Transverse colon (tissue), 4 donors: ENCODE measurements at regions not wholly inside any gene's neighbourhood (a gene's known extent, or its start where the extent isn't known, plus 50 kb on each side); places are given as distances from the start of the nearest gene placed in this dataset.
"Not testable (repeated sequence)": the region's sequence is repeated elsewhere in the genome, so short reads cannot be mapped to it uniquely, and the experiment has no call there.

Source experiments
- DNase-seq: peaks from one replicate; pipeline ENCODE4 v3.0.0-alpha.2; 2019
- H3K27ac ChIP-seq, 4 donors: fragments of 200-600 bp; sonication (generic); 2 replicates each; pipeline ENCODE4 v1.5.1; 2016 to 2018; ENCODE audit warnings: inconsistent platforms in 4 of 4
- H3K27me3 ChIP-seq: fragments of 200-600 bp; sonication (generic); 2 replicates; pipeline ENCODE4 v1.5.1; 2017; ENCODE audit warnings: inconsistent platforms
- H3K36me3 ChIP-seq, 4 donors: fragments of 200-600 bp; sonication (generic); 2 replicates each; pipeline ENCODE4 v1.5.1; 2017 to 2019; ENCODE audit warnings: inconsistent platforms in 4 of 4
- H3K4me1 ChIP-seq, 4 donors: fragments of 200-600 bp; sonication (generic); 2 replicates each; pipeline ENCODE4 v1.5.1; 2017 to 2020; ENCODE audit warnings: inconsistent platforms in 4 of 4
- H3K4me3 ChIP-seq, 4 donors: fragments of 200-600 bp; sonication (generic); 1 replicate in 1 of 4; 2 replicates in 3 of 4; pipeline versions ENCODE4 v1.5.1 to v1.6.1; 2017 to 2019; ENCODE audit warnings: inconsistent platforms in 4 of 4
- H3K9me3 ChIP-seq, 2 donors: fragments of 200-600 bp; sonication (generic); 2 replicates each; pipeline ENCODE4 v1.5.1; 2017 to 2019; ENCODE audit warnings: inconsistent platforms in 2 of 2
- EP300 ChIP-seq: sonication (generic); formaldehyde crosslinking; IDR thresholded peaks from one replicate; pipeline ENCODE4 v1.6.1; 2017; ENCODE audit warnings: antibody characterized with exemption, low read depth
- POLR2A ChIP-seq: fragments of 450-650 bp; IDR thresholded peaks from one replicate; pipeline ENCODE4 v1.6.1; 2016; ENCODE audit warnings: antibody characterized with exemption, mild to moderate bottlenecking, moderate library complexity
- POLR2AphosphoS5 ChIP-seq, 3 donors: sonication (generic); formaldehyde crosslinking; IDR thresholded peaks; one replicate each; pipeline ENCODE4 v1.6.1; 2016; ENCODE audit warnings: antibody characterized with exemption in 3 of 3
- WGBS, 2 donors: methylation state at CpG; one replicate each; pipeline ENCODE4 v1.1.5; 2018; ENCODE audit warnings: low coverage in 1 of 2; 5-methylcytosine and 5-hydroxymethylcytosine counted together
- in situ Hi-C, 4 donors: fragments of 200-750 bp; cut with MboI; loops; one replicate each; pipeline versions ENCODE4 v1.15.0 to v1.15.1; 2017; ENCODE audit warnings: low sequenced_read_pairs in 3 of 4, low pct_ligation_motif_present in 1 of 4, low pct_unique_long_range_greater_than_20kb in 1 of 4
- intact Hi-C: fragments of 100-400 bp; cut with DNase I; formaldehyde crosslinking; loops from one replicate; pipeline ENCODE4 v1.15.1; 2023; ENCODE audit warnings: low total_unique reads
- TF ChIP-seq, protein P1 (sequence below), 5 experiments: fragments of 200-600 bp in 3 of 5; fragments of 450-650 bp in 2 of 5; sonication (generic) in 3 of 5; IDR thresholded peaks; 1 replicate in 2 of 5; 2 replicates in 3 of 5; pipeline ENCODE4 v1.5.1; 2016 to 2017; ENCODE audit warnings: antibody characterized with exemption in 5 of 5, inconsistent platforms in 3 of 5, mild to moderate bottlenecking in 2 of 5, moderate library complexity in 1 of 5

DNA sequence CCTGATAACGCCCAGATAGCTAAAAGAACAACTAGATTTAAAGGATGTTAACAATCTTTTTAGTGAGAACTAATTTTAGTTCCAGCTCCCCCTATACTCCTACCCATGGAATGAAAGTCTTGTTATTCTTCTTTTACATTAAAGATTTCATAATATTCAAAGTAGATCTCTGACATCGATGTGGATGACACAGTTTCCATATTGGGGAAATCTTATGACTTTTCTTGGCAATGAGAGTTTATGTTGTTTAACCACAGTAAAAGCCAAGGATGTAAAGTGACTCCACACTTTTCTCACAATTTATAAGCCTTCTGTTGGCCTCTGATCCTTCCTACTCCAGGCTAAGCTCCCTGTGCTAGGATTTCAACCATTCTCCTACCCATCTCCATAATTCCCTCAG is 332.6 kb upstream of the KCNMB2 start:
- WGBS, 2 donors, result 56 to 67% methylated on average over 2 of the region's 2 CpGs
- no peaks in the 10 kb centered on the region for H3K27me3 ChIP-seq
- H3K4me3 ChIP-seq, result no peak overlapping the region
- peaks cover 0 to 17% (median 2%) of the 10 kb centered on the region in 4 donors for H3K4me1 ChIP-seq
- in situ Hi-C loops, result no loop called here
- H3K27ac ChIP-seq, result no peak overlapping the region
- TF ChIP-seq EP300, result no peak
- TF ChIP-seq, protein P1, sequence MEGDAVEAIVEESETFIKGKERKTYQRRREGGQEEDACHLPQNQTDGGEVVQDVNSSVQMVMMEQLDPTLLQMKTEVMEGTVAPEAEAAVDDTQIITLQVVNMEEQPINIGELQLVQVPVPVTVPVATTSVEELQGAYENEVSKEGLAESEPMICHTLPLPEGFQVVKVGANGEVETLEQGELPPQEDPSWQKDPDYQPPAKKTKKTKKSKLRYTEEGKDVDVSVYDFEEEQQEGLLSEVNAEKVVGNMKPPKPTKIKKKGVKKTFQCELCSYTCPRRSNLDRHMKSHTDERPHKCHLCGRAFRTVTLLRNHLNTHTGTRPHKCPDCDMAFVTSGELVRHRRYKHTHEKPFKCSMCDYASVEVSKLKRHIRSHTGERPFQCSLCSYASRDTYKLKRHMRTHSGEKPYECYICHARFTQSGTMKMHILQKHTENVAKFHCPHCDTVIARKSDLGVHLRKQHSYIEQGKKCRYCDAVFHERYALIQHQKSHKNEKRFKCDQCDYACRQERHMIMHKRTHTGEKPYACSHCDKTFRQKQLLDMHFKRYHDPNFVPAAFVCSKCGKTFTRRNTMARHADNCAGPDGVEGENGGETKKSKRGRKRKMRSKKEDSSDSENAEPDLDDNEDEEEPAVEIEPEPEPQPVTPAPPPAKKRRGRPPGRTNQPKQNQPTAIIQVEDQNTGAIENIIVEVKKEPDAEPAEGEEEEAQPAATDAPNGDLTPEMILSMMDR (IDR thresholded peaks at IDR 0.05), result no peak
- intact Hi-C loops, result no loop called here
- no peaks in the 10 kb centered on the region for H3K36me3 ChIP-seq
- no peak for DNase-seq
- no peaks in the 10 kb centered on the region for H3K9me3 ChIP-seq

DNA sequence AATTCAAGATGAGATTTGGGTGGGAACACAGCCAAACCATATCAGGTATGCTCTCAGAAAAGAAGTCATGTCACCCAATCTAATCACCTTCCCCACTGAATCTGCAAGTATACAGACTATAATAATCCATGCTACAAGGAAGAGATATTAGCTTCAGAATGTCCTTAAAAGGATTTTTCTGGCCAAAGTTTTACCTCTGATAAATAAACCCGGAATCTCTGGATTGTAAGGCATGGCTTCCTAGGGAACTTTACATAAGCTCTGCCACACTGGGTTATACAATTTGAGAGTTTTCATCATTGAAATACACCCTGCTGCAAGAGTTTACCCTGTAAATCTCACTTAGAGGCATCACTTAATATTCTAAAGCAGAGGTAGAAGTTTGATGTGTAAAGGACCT is 330.5 kb upstream of the KCNMB2 start:
- Histone ChIP-seq H3K27ac (no peak overlapping the region), H3K4me3 (no peak overlapping the region), H3K4me1 (peaks cover 0 to 17% (median 2%) of the 10 kb centered on the region in 4 donors), H3K36me3 (no peaks in the 10 kb centered on the region), H3K9me3 (no peaks in the 10 kb centered on the region), H3K27me3 (no peaks in the 10 kb centered on the region)
- WGBS, 2 donors, result 80 to 86% methylated on average over 1 of the region's 1 CpG
- intact Hi-C loops, result no loop called here
- in situ Hi-C loops, result no loop called here
- no peak for DNase-seq
- TF ChIP-seq, protein P1 (IDR thresholded peaks at IDR 0.05), result no peak
- TF ChIP-seq POLR2AphosphoS5 (IDR thresholded peaks at IDR 0.05) (no peak), POLR2A (no peak), EP300 (no peak)

DNA sequence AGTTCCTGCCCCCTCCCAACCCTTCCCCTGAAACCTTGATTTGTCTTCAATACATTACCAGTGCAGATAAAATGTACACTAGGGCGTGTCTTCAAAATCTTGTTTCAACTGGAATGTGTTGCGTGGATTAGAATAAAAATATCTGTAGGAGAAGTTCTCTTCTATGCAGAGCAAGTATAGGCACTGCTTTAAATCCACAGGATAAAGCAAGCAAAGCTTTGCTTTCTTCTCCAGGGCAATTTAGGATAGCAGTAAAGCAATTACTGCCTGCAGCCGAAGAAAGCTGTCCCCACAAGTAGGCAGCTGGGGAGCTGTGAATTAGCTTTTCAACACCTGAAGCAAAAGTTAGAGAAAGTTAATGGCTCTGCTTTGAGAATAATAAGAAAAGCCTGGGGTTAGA is 329.7 kb upstream of the KCNMB2 start:
- Histone ChIP-seq H3K27me3 (no peaks in the 10 kb centered on the region), H3K27ac (no peak overlapping the region), H3K9me3 (no peaks in the 10 kb centered on the region), H3K4me3 (no peak overlapping the region), H3K4me1 (peaks cover 0 to 17% (median 2%) of the 10 kb centered on the region in 4 donors), H3K36me3 (no peaks in the 10 kb centered on the region)
- WGBS, 2 donors, result 55 to 57% methylated on average over 2 to 3 of the region's 3 CpGs
- intact Hi-C loops (no loop called here), in situ Hi-C loops (no loop called here)
- no peak for DNase-seq
- no peak for TF ChIP-seq POLR2AphosphoS5 (IDR thresholded peaks at IDR 0.05)
- TF ChIP-seq, protein P1 (IDR thresholded peaks at IDR 0.05), result no peak
- TF ChIP-seq EP300, result no peak
- no peak for TF ChIP-seq POLR2A

DNA sequence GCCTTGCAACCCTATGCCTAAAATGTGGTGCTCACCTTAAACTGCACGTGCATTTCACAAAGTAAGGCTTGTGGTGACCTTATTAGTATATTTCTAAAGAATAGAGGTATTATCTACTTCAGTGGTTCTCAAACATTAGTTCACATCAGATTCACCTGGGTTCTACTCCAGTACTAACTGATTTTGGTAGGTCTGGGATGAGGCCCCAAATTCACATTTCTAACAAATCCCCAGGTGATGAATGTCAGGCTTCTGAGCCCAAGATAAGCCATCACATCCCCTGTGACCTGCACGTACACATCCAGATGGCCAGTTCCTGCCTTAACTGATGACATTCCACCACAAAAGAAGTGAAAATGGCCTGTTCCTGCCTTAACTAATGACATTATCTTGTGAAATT is 329.1 kb upstream of the KCNMB2 start:
- H3K9me3 ChIP-seq, intact Hi-C loops, H3K27me3 ChIP-seq, H3K27ac ChIP-seq, DNase-seq, H3K4me3 ChIP-seq, in situ Hi-C loops, H3K36me3 ChIP-seq: not testable (repeated sequence)
- WGBS, 2 donors, result 85 to 94% methylated on average over 2 of the region's 2 CpGs
- H3K4me1 ChIP-seq, result peaks cover 0 to 14% (median 2%) of the 10 kb centered on the region in 4 donors

DNA sequence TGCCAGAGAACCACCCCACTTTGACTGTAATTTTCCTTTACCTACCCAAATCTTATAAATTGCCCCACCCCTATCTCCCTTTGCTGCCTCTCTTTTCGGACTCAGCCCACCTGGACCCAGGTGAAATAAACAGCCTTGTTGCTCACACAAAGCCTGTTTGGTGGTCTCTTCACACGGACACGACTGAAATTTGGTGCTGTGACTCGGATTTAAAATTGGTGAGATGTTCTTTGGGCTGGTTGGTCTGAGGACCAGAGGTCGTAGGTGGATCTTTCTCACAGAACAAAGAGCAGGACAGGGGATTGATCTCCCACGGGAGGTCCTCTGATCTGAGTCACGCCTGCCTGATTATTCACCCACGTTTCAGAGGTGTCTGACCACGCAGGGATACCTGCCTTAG is 328.6 kb upstream of the KCNMB2 start:
- H3K27ac ChIP-seq, H3K4me3 ChIP-seq, in situ Hi-C loops, H3K9me3 ChIP-seq, H3K27me3 ChIP-seq, H3K4me1 ChIP-seq, intact Hi-C loops, DNase-seq, H3K36me3 ChIP-seq: not testable (repeated sequence)
- 70 to 81% methylated on average over 7 to 9 of the region's 9 CpGs for WGBS, 2 donors

DNA sequence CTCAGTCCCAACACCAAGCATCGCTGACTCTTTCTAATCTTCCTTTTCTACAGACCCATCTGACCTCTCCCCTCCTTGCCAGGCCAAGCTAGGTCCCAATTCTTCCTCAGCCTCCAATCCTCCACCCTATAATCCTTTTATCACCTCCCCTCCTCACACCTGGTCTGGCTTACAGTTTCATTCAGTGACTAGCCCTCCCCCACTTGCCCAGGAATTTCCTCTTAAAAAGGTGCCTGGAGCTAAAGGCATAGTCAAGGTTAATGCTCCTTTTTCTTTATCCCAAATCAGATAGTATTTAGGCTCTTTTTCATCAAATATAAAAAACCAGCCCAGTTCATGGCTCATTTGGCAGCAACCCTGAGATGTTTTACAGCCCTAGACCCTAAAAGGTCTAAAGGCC is 327.1 kb upstream of the KCNMB2 start:
- H3K36me3 ChIP-seq, DNase-seq, H3K27ac ChIP-seq, H3K9me3 ChIP-seq, in situ Hi-C loops, H3K4me3 ChIP-seq, H3K27me3 ChIP-seq, H3K4me1 ChIP-seq, intact Hi-C loops: not testable (repeated sequence)
- 88% methylated on average over 1 of the region's 1 CpG; no CpG with 5 or more reads in 1 of the 2 donors for WGBS, 2 donors

DNA sequence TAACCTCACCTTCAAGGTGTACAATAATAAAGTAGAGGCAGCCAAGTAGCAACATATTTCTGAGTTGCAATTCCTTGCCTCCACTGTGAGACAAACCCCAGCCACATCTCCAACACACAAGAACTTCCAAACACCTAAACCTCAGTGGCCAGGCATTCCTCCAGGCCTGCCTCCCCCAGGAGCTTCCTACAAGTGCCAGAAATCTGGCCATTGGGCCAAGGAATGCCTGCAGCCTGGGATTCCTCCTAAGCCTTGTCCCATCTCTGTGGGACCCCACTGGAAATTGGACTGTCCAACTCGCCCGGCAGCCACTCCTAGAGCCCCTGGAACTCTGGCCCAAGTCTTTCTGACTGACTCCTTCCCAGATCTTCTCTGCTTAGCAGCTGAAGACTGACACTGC is 326.6 kb upstream of the KCNMB2 start:
- 95% methylated on average over 2 of the region's 2 CpGs; no CpG with 5 or more reads in 1 of the 2 donors for WGBS, 2 donors
- H3K27me3 ChIP-seq, DNase-seq, H3K4me1 ChIP-seq, H3K36me3 ChIP-seq, H3K27ac ChIP-seq, H3K9me3 ChIP-seq, in situ Hi-C loops, intact Hi-C loops, H3K4me3 ChIP-seq: not testable (repeated sequence)

DNA sequence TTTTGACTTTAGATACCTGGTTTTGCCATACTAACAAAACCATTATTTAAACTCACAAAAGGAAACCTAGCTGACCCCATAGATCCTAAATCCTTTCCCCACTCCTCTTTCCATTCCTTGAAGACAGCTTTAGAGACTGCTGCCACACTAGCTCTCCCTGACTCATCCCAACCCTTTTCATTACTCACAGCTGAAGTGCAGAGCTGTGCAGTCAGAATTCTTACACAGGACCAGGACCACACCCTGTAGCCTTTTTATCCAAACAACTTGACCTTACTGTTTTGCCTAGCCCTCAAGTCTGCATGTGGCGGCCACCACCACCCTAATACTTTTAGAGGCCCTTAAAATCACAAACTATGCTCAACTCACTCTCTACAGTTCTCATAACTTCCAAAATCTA is 325.1 kb upstream of the KCNMB2 start:
- WGBS, 2 donors, result 58 to 100% methylated on average over 1 of the region's 1 CpG
- not testable (repeated sequence) for H3K27ac ChIP-seq, DNase-seq

More for the DNA sequence above, 325.1 kb upstream of the KCNMB2 start:
- H3K4me1 ChIP-seq, H3K27me3 ChIP-seq, in situ Hi-C loops, H3K9me3 ChIP-seq, H3K4me3 ChIP-seq, H3K36me3 ChIP-seq, intact Hi-C loops: not testable (repeated sequence)
